K562 (cell line): ENCODE measurements at regions not wholly inside any gene's neighbourhood (a gene's known extent, or its start where the extent isn't known, plus 50 kb on each side); places are given as distances from the start of the nearest gene placed in this dataset.

Experiments
- ATAC-seq: fragments of 200-7000 bp; cut with Tn5 transposase; 3 replicates; pipeline ENCODE4 v1.9.1; 2020; ENCODE audit warnings: moderate library complexity
- BruUV-seq: library from RNA; stranded (reverse); fragments of 400-500 nt; replicated peaks from 2 replicates; lab custom pipeline; 2021; lab: Mats Ljungman, UMichigan
- CTCF ChIA-PET: fragments of 300-600 bp; formaldehyde crosslinking; extraction: SDS; loops from one replicate; lab custom pipeline; 2021; ENCODE audit warnings: low intra/inter-chr PET ratio; lab: Yijun Ruan, JAX
- POLR2A ChIA-PET: fragments of 300-600, 350-650 bp; sonication (Branson Sonifier 250); formaldehyde crosslinking; extraction: SDS; loops from one replicate; lab custom pipeline; 2021; ENCODE audit warnings: antibody characterized with exemption, inconsistent platforms; lab: Yijun Ruan, JAX
- DNase-seq, 4 experiments: peaks; one replicate each; pipeline versions ENCODE4 v3.0.0 to v3.0.0-alpha.2; 2011 to 2018; ENCODE audit warnings: low spot score in 3 of 4, mixed read lengths in 3 of 4; ENCODE audit errors: extremely low read depth in 1 of 4
- FAIRE-seq: peaks from 2 replicates; lab custom pipeline; 2011; peaks lifted over from hg19 to GRCh38; lab: Jason Lieb, UNC
- H2AFZ ChIP-seq: 2 replicates; pipeline ENCODE4 v1.6.0; 2011; ENCODE audit warnings: low read depth, low read length, control low read depth, inconsistent platforms
- H3K27ac ChIP-seq: fragments of 200-600 bp; 3 replicates; pipeline ENCODE4 v1.8.0; 2011; ENCODE audit warnings: low read depth, mild to moderate bottlenecking, control low read depth, inconsistent platforms, low read length, moderate library complexity, mixed read lengths; ENCODE audit errors: extremely low read depth
- H3K27me3 ChIP-seq, 2 experiments: fragments of 300-600 bp in 1 of 2; 2 replicates in 1 of 2; 3 replicates in 1 of 2; pipeline versions ENCODE4 v1.6.0 to v1.8.0; 2011; ENCODE audit warnings: inconsistent platforms in 2 of 2, low read length in 2 of 2, mild to moderate bottlenecking in 1 of 2, mixed read lengths in 1 of 2, moderate library complexity in 1 of 2; ENCODE audit not compliant: control insufficient read depth in 2 of 2, insufficient read depth in 2 of 2
- H3K36me3 ChIP-seq: fragments of 300-600 bp; 3 replicates; pipeline ENCODE4 v1.8.0; 2011; ENCODE audit warnings: mild to moderate bottlenecking, low read length, inconsistent platforms; ENCODE audit not compliant: control insufficient read depth, insufficient read depth
- H3K4me1 ChIP-seq, 2 experiments: fragments of 200-600 bp in 1 of 2; replicated peaks in 1 of 2; 2 replicates in 1 of 2; 3 replicates in 1 of 2; pipeline versions ENCODE4 v1.5.1 to v1.8.0; 2011; ENCODE audit warnings: inconsistent platforms in 2 of 2, low read length in 2 of 2, mild to moderate bottlenecking in 1 of 2, mixed read lengths in 1 of 2, moderate library complexity in 1 of 2; ENCODE audit not compliant: control insufficient read depth in 2 of 2, insufficient read depth in 2 of 2
- H3K4me2 ChIP-seq: 2 replicates; pipeline ENCODE4 v1.6.1; 2011; ENCODE audit warnings: low read length, control low read depth, inconsistent platforms, mixed read lengths; ENCODE audit not compliant: insufficient read depth
- H3K4me3 ChIP-seq: fragments of 200-600 bp; sonication (generic), shearing (Covaris generic); 2 replicates; pipeline ENCODE4 v1.5.1; 2016; ENCODE audit warnings: control low read depth, inconsistent platforms
- H3K79me2 ChIP-seq: fragments of 200-600 bp; 3 replicates; pipeline ENCODE4 v1.8.0; 2011; ENCODE audit warnings: low read length, inconsistent platforms; ENCODE audit not compliant: control insufficient read depth, insufficient read depth
- H3K9ac ChIP-seq, 2 experiments: 2 replicates each; pipeline versions ENCODE4 v1.6.0 to v1.6.1; 2011; ENCODE audit warnings: low read depth in 2 of 2, low read length in 2 of 2, control low read depth in 1 of 2, inconsistent platforms in 1 of 2, mild to moderate bottlenecking in 1 of 2, mixed read lengths in 1 of 2; ENCODE audit not compliant: insufficient read depth in 1 of 2
- H3K9me1 ChIP-seq: one replicate; pipeline ENCODE4 v1.6.0; 2011; ENCODE audit warnings: inconsistent platforms, mild to moderate bottlenecking, low read length, moderate library complexity; ENCODE audit not compliant: control insufficient read depth, insufficient read depth
- H3K9me3 ChIP-seq: replicated peaks from 2 replicates; pipeline ENCODE4 v1.5.1; 2011; ENCODE audit warnings: low read depth, low read length, inconsistent platforms; ENCODE audit not compliant: control insufficient read depth, insufficient read depth
- H4K20me1 ChIP-seq: replicated peaks from 2 replicates; pipeline ENCODE4 v1.6.1; 2011; ENCODE audit warnings: low read length, inconsistent platforms, mixed read lengths; ENCODE audit not compliant: control insufficient read depth, insufficient read depth
- BCLAF1 ChIP-seq, 2 experiments: fragments of 450-650 bp in 1 of 2; IDR thresholded peaks; 2 replicates each; pipeline ENCODE4 v1.6.1; 2011 to 2017; ENCODE audit warnings: low read depth in 2 of 2, antibody characterized with exemption in 1 of 2, borderline replicate concordance in 1 of 2, low read length in 1 of 2, mild to moderate bottlenecking in 1 of 2, mixed read lengths in 1 of 2; ENCODE audit not compliant: control insufficient read depth in 1 of 2
- CBFA2T2 ChIP-seq: fragments of 450-650 bp; conservative IDR thresholded peaks from 2 replicates; pipeline ENCODE4 v1.6.1; 2017; ENCODE audit warnings: mild to moderate bottlenecking
- CCNT2 ChIP-seq: IDR thresholded peaks from 2 replicates; pipeline ENCODE4 v1.6.1; 2011; ENCODE audit warnings: borderline replicate concordance, low read depth, mild to moderate bottlenecking, moderate library complexity, mixed read lengths, low read length; ENCODE audit not compliant: insufficient read length; ENCODE audit errors: extremely low read depth
- ESRRB ChIP-seq: fragments of 250-450 bp; sonication (Bioruptor Pico); IDR thresholded peaks from 2 replicates; pipeline ENCODE4 v1.5.0; 2020; ENCODE audit warnings: mild to moderate bottlenecking, moderate library complexity, borderline replicate concordance
- NFE2 ChIP-seq: IDR thresholded peaks from 2 replicates; pipeline ENCODE4 v1.6.1; 2014; ENCODE audit warnings: antibody characterized with exemption, low read depth
- PML ChIP-seq: IDR thresholded peaks from 2 replicates; pipeline ENCODE4 v1.6.1; 2012; ENCODE audit warnings: low read length, inconsistent platforms
- TAF1 ChIP-seq: IDR thresholded peaks from 2 replicates; pipeline ENCODE4 v1.6.1; 2011; ENCODE audit warnings: mild to moderate bottlenecking, low read length, moderate library complexity; ENCODE audit not compliant: insufficient read depth, control insufficient read depth, severe bottlenecking; ENCODE audit errors: extremely low read depth
- TEAD4 ChIP-seq, 2 experiments: sonication (generic) in 1 of 2; formaldehyde crosslinking in 1 of 2; IDR thresholded peaks; 2 replicates each; pipeline versions ENCODE4 v1.6.1 to v1.8.0; 2012 to 2022; ENCODE audit warnings: borderline replicate concordance in 1 of 2, inconsistent platforms in 1 of 2, low read length in 1 of 2, mild to moderate bottlenecking in 1 of 2, missing genetic modification reagents in 1 of 2
- THAP7 ChIP-seq: fragments of 250-450 bp; sonication (Bioruptor Pico); IDR thresholded peaks from 2 replicates; pipeline ENCODE4 v1.5.0; 2021
- U2AF2 ChIP-seq: fragments of 200-400 bp; formaldehyde crosslinking; optimal IDR thresholded peaks from 2 replicates; pipeline ENCODE3; 2017; ENCODE audit warnings: low read depth, mild to moderate bottlenecking, low read length
- USF1 ChIP-seq: sonication (generic); formaldehyde crosslinking; IDR thresholded peaks from 2 replicates; pipeline ENCODE4 v1.9.0; 2022; ENCODE audit warnings: mild to moderate bottlenecking, missing genetic modification reagents
- ZBTB33 ChIP-seq: sonication (generic); formaldehyde crosslinking; IDR thresholded peaks from 2 replicates; pipeline ENCODE4 v1.8.1; 2023; ENCODE audit warnings: mild to moderate bottlenecking, missing genetic modification reagents
- ZNF12 ChIP-seq: sonication (generic); formaldehyde crosslinking; IDR thresholded peaks from 2 replicates; pipeline ENCODE4 v1.4.0; 2020; ENCODE audit warnings: mild to moderate bottlenecking, missing genetic modification reagents
- ZNF232 ChIP-seq: sonication (generic); formaldehyde crosslinking; IDR thresholded peaks from 2 replicates; pipeline ENCODE4 v1.8.0; 2022; ENCODE audit warnings: mild to moderate bottlenecking, missing genetic modification reagents
- in situ Hi-C: fragments of 300-500 bp; cut with MboI; formaldehyde crosslinking; loops from 4 replicates; pipeline ENCODE4 v1.15.0; 2018; ENCODE audit warnings: inconsistent platforms, mixed read lengths
- intact Hi-C: fragments of 100-400 bp; cut with micrococcal nuclease; formaldehyde crosslinking; loops from 2 replicates; pipeline ENCODE4 v1.14.2; 2022

- ChIA-PET CTCF (no interaction called here), POLR2A (no interaction called here)
- in situ Hi-C loops, result no loop called here
- H3K4me2 ChIP-seq, result no peak overlapping the region
- FAIRE-seq (no peak), DNase-seq (no peak), ATAC-seq (no peak)
- no peaks in the 10 kb centered on the region for H3K79me2 ChIP-seq
- intact Hi-C loops, result no loop called here
- no peaks in the 10 kb centered on the region for H3K36me3 ChIP-seq
- H2AFZ ChIP-seq, result no peak overlapping the region
- no peak overlapping the region for H3K4me3 ChIP-seq
- no peak overlapping the region for H3K27ac ChIP-seq
- no peak overlapping the region for H3K9ac ChIP-seq
- BruUV-seq, result no TSS peak
- no peaks in the 10 kb centered on the region for H3K9me3 ChIP-seq
- no peaks in the 10 kb centered on the region for H4K20me1 ChIP-seq
- no peaks in the 10 kb centered on the region for H3K9me1 ChIP-seq
- H3K4me1 ChIP-seq, result no peaks in the 10 kb centered on the region
- no peaks in the 10 kb centered on the region for H3K27me3 ChIP-seq
- TF ChIP-seq TEAD4 (IDR thresholded peaks at IDR 0.05; ENCODE audit: low read length) (no peak), TEAD4 (CRISPR knock-in tag; IDR thresholded peaks at IDR 0.05; ENCODE audit: borderline replicate concordance) (no peak), ESRRB (CRISPR knock-in tag) (no peak), CBFA2T2 (no peak), CCNT2 (no peak), U2AF2 (no peak), BCLAF1 (IDR thresholded peaks at IDR 0.05; ENCODE audit: borderline replicate concordance in 1 of 2, control insufficient read depth in 1 of 2, low read depth in 2 of 2, low read length in 1 of 2) (no peak), TAF1 (no peak), ZNF12 (no peak), ZBTB33 (CRISPR knock-in tag) (no peak), PML (no peak), ZNF232 (no peak), THAP7 (no peak), NFE2 (no peak), USF1 (no peak)
Observed at GRCh38 chr21:16425376-16425775, 695.6 kb downstream of the USP25 start.
